Activated T-helper 1 cell treated with Interleukin-2 at 50 U/mL for 16 hours (primary cell): ENCODE measurements at regions not wholly inside any gene's neighbourhood (a gene's known extent, or its start where the extent isn't known, plus 50 kb on each side); places are given as distances from the start of the nearest gene placed in this dataset.
A peak's percentile ranks its signal among the peaks of the same experiment; 100 is the strongest.

Source experiments
- DNase-seq: peaks from one replicate; pipeline ENCODE4 v3.0.0-alpha.2; 2020; ENCODE audit warnings: low read depth

DNA sequence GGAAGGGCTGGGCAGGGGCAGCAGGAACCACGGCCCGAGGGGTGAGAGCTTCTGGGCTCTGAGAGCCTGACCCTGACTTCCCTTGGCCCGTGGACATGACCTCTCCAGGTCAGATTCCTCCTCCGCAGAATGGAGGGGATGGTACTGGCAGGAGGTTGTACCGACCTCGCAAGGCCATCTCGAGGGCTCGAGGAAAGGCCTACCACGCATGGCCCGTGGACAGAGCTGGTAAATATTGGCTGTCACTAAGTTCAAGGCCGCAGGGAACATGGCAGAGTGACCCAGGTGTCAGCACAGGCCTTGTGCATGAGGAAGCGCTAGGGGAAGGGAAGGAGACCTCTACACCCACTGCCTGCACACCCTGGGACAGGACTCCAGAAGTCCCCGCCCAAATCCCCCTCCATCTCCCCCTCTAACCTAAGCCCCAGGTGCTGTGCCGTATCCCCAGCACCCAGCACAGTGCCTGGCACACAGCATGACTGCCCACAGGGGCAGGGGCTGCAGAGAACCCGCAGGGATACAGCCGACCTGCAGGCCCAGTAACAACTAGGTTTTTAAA is 54.9 kb upstream of the PPP2R5C start:
- DNase-seq = no peak

DNA sequence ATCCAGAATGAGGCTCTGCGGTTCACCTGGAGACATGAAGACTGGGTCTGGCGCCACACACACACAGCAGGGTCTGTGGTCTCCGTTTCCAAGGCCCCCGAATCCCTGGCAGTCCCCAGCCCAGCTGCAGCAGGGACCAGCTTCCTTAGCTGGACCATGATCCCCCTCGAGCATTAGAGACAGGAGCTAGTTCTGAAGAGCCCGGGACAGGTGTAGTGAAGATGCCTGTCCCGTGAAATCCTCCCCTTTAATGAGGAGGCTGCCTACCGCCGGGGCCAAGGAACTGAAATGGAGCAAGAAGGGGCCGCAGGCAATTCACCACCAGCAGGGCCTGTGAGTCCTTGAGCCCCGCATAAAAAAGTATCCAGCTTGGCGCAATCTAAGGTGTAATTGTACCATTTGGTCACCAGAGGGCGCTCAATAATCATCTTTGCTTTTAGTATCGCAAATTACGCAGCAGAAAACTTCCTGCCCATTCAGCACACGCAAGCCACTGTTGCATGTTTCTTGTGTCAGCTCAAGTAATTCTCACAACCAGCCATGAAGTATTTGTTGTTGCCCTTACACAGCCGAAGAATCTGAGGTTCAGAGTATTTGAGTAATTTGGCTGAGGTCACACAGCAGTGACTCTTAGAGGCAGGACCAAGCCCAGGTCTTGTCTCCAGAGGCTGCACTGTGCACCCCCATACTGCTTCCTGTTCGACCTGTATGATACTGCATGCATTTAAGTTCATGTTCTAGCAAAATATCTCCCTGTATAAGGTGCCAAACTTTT is 54.3 kb upstream of the PPP2R5C start:
- DNase-seq = peak; percentile 28

DNA sequence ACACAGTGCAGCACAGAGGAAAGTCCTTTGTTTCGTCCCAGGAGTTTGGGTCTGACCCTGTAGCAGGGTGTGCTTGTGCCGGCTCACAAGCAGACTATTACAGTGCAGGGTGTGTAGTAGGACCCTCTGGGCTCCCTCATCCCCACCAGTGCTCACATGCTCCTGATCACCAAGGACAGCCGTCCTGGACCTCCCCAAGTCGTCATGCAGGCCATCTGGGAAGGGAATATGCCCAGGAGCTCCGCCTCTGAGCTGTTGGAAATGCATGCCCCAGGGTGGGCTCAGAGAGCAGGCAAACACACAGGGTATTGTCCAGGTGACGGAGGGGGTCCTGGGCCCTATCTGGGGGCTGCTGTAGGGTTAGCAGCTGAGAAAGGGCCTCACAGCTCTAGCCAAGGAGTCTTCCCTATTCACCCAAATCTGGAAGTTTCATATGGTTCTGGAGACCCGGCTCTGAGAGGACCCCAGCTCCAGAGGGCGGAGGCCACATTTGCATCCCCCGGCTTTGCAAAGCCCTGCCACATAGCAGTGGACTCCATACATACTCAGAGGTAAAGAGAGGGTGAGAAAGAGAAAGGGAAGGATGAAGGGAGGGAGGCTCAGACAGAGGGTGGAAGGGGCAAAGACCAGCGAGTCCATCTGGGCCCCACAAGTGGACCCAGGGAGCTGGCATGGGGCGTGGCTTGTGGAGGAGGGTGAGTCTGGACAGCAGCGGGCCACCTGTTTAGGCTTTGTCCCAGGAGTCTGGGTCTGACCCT is 53.5 kb upstream of the PPP2R5C start:
- no peak for DNase-seq

DNA sequence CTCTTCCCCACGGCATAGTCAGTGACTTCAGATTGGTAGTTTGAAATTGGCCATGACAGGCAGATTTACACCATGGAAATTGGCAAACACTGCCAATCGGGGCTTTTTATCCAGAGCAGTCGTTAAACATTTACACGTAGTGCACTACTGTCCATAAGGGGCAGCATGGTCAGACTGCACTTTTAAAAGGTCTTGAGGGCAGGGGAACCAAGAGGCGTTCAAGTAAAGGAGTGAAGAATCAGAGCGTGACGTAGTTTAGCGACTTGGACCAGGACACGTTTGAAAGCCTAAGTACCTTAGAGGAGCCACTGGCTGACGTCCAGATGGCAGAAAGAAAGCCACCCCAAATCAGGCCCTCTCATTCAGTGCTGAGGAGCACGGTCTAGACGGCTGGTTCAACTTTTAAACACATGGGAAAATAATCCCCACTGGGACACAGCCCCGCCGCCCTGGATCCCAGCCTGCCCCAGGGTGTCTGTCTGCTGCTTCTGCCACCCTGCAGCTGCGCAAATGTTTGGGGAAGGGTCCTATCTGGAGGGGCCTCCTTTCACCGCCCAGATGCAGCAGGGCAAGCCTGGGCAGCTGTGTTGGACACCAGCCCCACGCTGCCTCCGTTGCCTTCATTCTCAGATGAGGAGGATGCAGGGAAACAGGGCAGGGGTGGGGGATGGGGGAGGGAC is 52.5 kb upstream of the PPP2R5C start:
- DNase-seq = no peak

DNA sequence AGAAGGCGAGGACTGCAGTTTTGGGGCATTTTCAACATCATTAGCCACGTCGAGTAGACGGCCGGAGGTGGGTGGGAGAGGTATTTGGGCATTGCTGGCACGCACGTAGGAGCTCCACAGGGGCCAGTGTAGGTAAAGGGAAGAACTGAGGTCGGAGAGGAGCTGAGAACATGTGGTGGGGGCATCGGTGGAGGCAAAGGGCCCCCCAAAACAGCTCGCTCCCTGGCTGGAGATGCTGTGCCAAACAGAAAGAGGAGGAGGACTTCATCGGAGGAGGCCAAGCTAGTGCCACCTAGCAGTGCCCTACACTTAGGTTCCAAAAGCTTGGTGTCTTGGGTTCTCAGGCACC is 52.0 kb upstream of the PPP2R5C start:
- DNase-seq = no peak

DNA sequence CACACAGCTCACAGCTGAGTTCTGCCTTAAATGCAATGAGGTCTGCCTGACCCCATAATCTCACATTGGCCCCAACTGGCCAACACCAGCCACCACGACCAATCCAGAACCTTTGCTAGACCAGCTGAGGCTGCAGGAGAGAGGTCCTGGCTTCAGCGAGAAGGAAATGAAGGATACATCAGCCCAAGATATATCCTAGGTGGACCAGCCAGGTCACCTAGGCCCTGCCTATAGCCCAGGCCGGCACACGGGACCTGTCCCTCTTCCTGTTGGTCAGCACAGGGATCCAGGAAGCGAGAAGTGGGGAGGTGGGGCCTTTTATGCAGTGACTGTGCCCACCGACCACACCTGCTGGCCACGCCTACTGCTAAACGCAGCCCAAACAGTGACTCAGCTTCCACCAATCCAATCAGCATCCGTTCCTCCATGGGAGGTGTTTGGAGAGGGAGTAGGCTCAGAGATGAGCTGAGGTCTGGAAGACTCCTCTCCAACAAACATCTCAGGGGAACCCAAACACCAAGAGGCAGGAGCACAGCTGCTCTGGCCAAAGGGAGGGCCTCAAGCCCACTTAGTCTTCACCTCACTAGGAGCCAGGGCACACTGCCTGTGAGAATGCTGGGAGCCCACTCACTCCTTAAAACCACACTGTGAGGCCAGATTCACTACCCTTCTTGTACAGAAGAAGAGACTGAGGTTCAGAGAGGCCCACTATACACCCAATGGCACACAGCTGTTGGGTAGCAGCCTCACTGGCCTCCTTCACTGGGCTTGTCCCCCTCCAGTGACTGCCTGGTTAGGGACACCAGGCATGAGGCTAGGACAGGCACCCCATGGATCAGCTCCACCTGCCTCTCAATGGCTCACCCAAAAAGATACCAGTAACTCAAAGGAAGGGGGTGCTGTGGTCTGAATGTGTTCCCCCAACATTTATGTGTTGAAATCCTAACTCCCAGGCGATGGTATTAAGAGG is 51.3 kb upstream of the PPP2R5C start:
- DNase-seq = no peak

DNA sequence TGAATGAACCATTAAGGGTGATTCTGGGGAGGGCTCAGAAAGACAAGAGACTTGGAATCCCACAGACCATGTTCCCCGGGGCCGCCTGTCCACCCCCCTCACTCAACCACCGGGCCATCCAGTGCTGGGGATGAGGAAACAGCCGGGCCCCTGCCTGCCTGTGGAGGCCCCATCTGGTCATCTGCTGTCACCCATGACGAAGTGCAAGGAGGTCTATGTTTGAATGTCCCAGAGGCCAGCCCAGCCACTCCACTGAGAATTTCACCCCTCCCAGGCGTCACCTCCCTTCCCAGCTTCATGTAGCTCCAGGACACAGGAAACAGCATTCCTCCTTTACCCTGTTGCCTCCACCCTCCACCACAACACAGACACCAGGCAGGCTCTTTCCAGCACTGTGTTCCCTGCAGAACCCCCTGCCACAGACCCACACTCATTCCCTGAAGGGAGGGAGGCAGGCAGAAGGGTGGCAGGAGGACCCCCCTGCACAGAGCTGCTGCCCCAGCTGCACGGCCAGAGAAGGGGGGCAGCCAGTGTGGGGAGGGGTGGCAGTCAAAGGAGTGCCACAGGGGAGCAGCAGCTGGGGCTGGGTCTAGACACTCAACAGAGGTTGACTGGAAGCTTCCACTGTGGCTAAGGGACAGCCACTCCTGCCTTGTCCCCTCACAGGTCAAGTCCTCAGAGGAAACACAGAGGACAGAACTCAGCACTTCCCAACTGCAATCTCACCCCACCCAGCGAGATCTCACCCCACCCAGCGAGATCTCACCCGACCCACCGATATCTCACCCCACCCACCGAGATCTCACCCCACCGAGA is 50.3 kb upstream of the PPP2R5C start:
- no peak for DNase-seq
